ENCODE measurements at regions not wholly inside any gene's neighbourhood (a gene's known extent, or its start where the extent isn't known, plus 50 kb on each side); places are given as distances from the start of the nearest gene placed in this dataset.

- peak; percentile 27 for DNase-seq
Observed at GRCh38 chr3:145959457-145960088, 201.4 kb downstream of the PLOD2 start.

- no peak for DNase-seq
Observed at GRCh38 chr3:145963111-145963510, 197.9 kb downstream of the PLOD2 start.

GRCh38 chr3:145967043-145967442, 193.9 kb downstream of the PLOD2 start:
- no peak for DNase-seq

- DNase-seq = no peak
Observed at GRCh38 chr3:145971186-145971585, 189.8 kb downstream of the PLOD2 start.

GRCh38 chr3:145972851-145973250, 188.1 kb downstream of the PLOD2 start:
- no peak for DNase-seq

- peak; percentile 61 for DNase-seq
Observed at GRCh38 chr3:145981056-145981455, 179.9 kb downstream of the PLOD2 start.

GRCh38 chr3:145983101-145983500, 177.9 kb downstream of the PLOD2 start:
- DNase-seq = no peak

Data from fibroblast of skin of abdomen (primary cell).